SK-N-SH (cell line): ENCODE measurements at regions not wholly inside any gene's neighbourhood (a gene's known extent, or its start where the extent isn't known, plus 50 kb on each side); places are given as distances from the start of the nearest gene placed in this dataset.

Experiments used
- CTCF ChIA-PET: fragments of 300-600, 350-600 bp; formaldehyde crosslinking; extraction: SDS; loops from one replicate; lab custom pipeline; 2021; lab: Yijun Ruan, JAX
- POLR2A ChIA-PET: fragments of 350-600 bp; sonication (Branson Sonifier 250); formaldehyde crosslinking; extraction: SDS; loops from one replicate; lab custom pipeline; 2020; ENCODE audit warnings: antibody characterized with exemption, inconsistent platforms; lab: Yijun Ruan, JAX
- DNase-seq: peaks from one replicate; pipeline ENCODE4 v3.0.0; 2012
- H2AFZ ChIP-seq: fragments of 200-600 bp; sonication (generic); 2 replicates; pipeline ENCODE4 v1.8.1; 2016; ENCODE audit warnings: antibody characterized with exemption, mild to moderate bottlenecking, low read depth
- H3F3A ChIP-seq: fragments of 200-600 bp; sonication (generic); replicated peaks from 2 replicates; pipeline ENCODE3; 2016; ENCODE audit warnings: antibody characterized with exemption, mild to moderate bottlenecking; ENCODE audit not compliant: insufficient read depth
- H3K27ac ChIP-seq, 2 experiments: fragments of 200-500 bp in 1 of 2; fragments of 200-600 bp in 1 of 2; sonication (Bioruptor generic) in 1 of 2; sonication (generic), shearing (Covaris generic) in 1 of 2; 2 replicates each; pipeline versions ENCODE4 v1.5.1 to v1.6.1; 2014 to 2016; ENCODE audit warnings: low read depth in 2 of 2, inconsistent platforms in 1 of 2, low read length in 1 of 2, mild to moderate bottlenecking in 1 of 2, mixed read lengths in 1 of 2
- H3K27me3 ChIP-seq: fragments of 200-600 bp; sonication (generic), shearing (Covaris generic); 2 replicates; pipeline ENCODE4 v1.6.1; 2016; ENCODE audit warnings: mixed run types; ENCODE audit not compliant: insufficient read depth
- H3K36me3 ChIP-seq, 2 experiments: fragments of 200-500 bp in 1 of 2; fragments of 200-600 bp in 1 of 2; sonication (Bioruptor generic) in 1 of 2; sonication (generic) in 1 of 2; replicated peaks in 1 of 2; 2 replicates each; pipeline versions ENCODE3 to v1.5.1; 2014 to 2016; ENCODE audit warnings: low read length in 1 of 2, mild to moderate bottlenecking in 1 of 2; ENCODE audit not compliant: insufficient read depth in 2 of 2, control insufficient read depth in 1 of 2
- H3K4me1 ChIP-seq, 2 experiments: fragments of 200-500 bp in 1 of 2; fragments of 200-600 bp in 1 of 2; sonication (Bioruptor generic) in 1 of 2; sonication (generic), shearing (Covaris generic) in 1 of 2; 2 replicates each; pipeline versions ENCODE4 v1.5.1 to v1.6.1; 2014 to 2016; ENCODE audit warnings: low read depth in 1 of 2, low read length in 1 of 2, mixed run types in 1 of 2; ENCODE audit not compliant: insufficient read depth in 2 of 2, control insufficient read depth in 1 of 2
- H3K4me2 ChIP-seq: fragments of 200-600 bp; sonication (generic), shearing (Covaris generic); 2 replicates; pipeline ENCODE4 v1.6.1; 2017; ENCODE audit warnings: mixed run types
- H3K4me3 ChIP-seq, 2 experiments: fragments of 200-500 bp in 1 of 2; fragments of 200-600 bp in 1 of 2; sonication (Bioruptor generic) in 1 of 2; sonication (generic), shearing (Covaris generic) in 1 of 2; 2 replicates each; pipeline versions ENCODE4 v1.5.1 to v1.8.1; 2014 to 2016; ENCODE audit warnings: low read depth in 2 of 2, inconsistent platforms in 1 of 2, low read length in 1 of 2, mild to moderate bottlenecking in 1 of 2, mixed read lengths in 1 of 2, moderate library complexity in 1 of 2
- H3K79me2 ChIP-seq: fragments of 200-600 bp; sonication (generic); 2 replicates; pipeline ENCODE4 v1.8.1; 2017; ENCODE audit warnings: mild to moderate bottlenecking; ENCODE audit not compliant: insufficient read depth
- H3K9ac ChIP-seq: fragments of 200-600 bp; sonication (generic); 2 replicates; pipeline ENCODE4 v1.6.1; 2017; ENCODE audit warnings: mixed run types
- H3K9me2 ChIP-seq: fragments of 200-600 bp; sonication (generic); 2 replicates; pipeline ENCODE4 v1.6.1; 2017; ENCODE audit warnings: mixed run types
- H3K9me3 ChIP-seq: fragments of 200-600 bp; sonication (generic); 2 replicates; pipeline ENCODE4 v1.6.1; 2017; ENCODE audit warnings: mixed run types, mild to moderate bottlenecking, moderate library complexity
- H4K20me1 ChIP-seq: fragments of 200-600 bp; sonication (generic); 2 replicates; pipeline ENCODE4 v1.6.1; 2017; ENCODE audit warnings: mild to moderate bottlenecking, mixed run types; ENCODE audit not compliant: insufficient read depth
- CTCF ChIP-seq: fragments of 200-600 bp; sonication (generic); IDR thresholded peaks from 2 replicates; pipeline ENCODE4 v1.6.1; 2017; ENCODE audit warnings: antibody characterized with exemption, mild to moderate bottlenecking, moderate library complexity
- ELF1 ChIP-seq: IDR thresholded peaks from 2 replicates; pipeline ENCODE4 v1.4.0; 2012
- FOXJ3 ChIP-seq: sonication (generic); formaldehyde crosslinking; IDR thresholded peaks from 2 replicates; pipeline ENCODE4 v1.5.1; 2020; ENCODE audit warnings: mild to moderate bottlenecking, missing genetic modification reagents
- GATA2 ChIP-seq: sonication (generic); formaldehyde crosslinking; IDR thresholded peaks from 2 replicates; pipeline ENCODE4 v1.5.0; 2020; ENCODE audit warnings: mild to moderate bottlenecking, missing genetic modification reagents
- MEF2A ChIP-seq: IDR thresholded peaks from 2 replicates; pipeline ENCODE4 v1.4.0; 2012; ENCODE audit warnings: low read depth, borderline replicate concordance
- NFIC ChIP-seq: IDR thresholded peaks from 2 replicates; pipeline ENCODE4 v1.4.0; 2012; ENCODE audit warnings: borderline replicate concordance
- NRF1 ChIP-seq: IDR thresholded peaks from 2 replicates; pipeline ENCODE4 v1.6.1; 2012; ENCODE audit warnings: low read depth, mild to moderate bottlenecking, low read length
- REST ChIP-seq: IDR thresholded peaks from 2 replicates; pipeline ENCODE4 v1.6.1; 2012; ENCODE audit warnings: mild to moderate bottlenecking, low read depth, low read length, moderate library complexity
- RFX5 ChIP-seq: IDR thresholded peaks from 2 replicates; pipeline ENCODE4 v1.6.1; 2012; ENCODE audit warnings: mild to moderate bottlenecking, improper control_type of control experiment, low read length
- SIN3A ChIP-seq: IDR thresholded peaks from 2 replicates; pipeline ENCODE4 v1.6.1; 2012; ENCODE audit warnings: low read depth, mild to moderate bottlenecking, low read length, moderate library complexity, borderline replicate concordance
- TAF1 ChIP-seq: IDR thresholded peaks from 2 replicates; pipeline ENCODE4 v1.6.1; 2012; ENCODE audit warnings: low read depth, mild to moderate bottlenecking, low read length, moderate library complexity, borderline replicate concordance
- TCF12 ChIP-seq: IDR thresholded peaks from 2 replicates; pipeline ENCODE4 v1.4.0; 2012
- USF1 ChIP-seq: IDR thresholded peaks from 2 replicates; pipeline ENCODE4 v1.4.0; 2012; ENCODE audit warnings: low read depth, borderline replicate concordance
- USF2 ChIP-seq: fragments of 150-350 bp; IDR thresholded peaks from 2 replicates; pipeline ENCODE4 v1.6.1; 2017; ENCODE audit warnings: antibody characterized with exemption, low read length, low read depth, borderline replicate concordance
- YY1 ChIP-seq: IDR thresholded peaks from 2 replicates; pipeline ENCODE4 v1.4.0; 2012; ENCODE audit warnings: low read depth, mild to moderate bottlenecking
- ZBTB33 ChIP-seq: IDR thresholded peaks from 2 replicates; pipeline ENCODE4 v1.4.0; 2012; ENCODE audit warnings: low read depth, borderline replicate concordance
- WGBS: methylation state at CpG from one replicate; pipeline ENCODE4 v1.1.6; 2017; ENCODE audit warnings: low lambda C conversion rate; 5-methylcytosine and 5-hydroxymethylcytosine counted together

- Histone ChIP-seq H3F3A (no peaks in the 10 kb centered on the region), H3K27me3 (no peaks in the 10 kb centered on the region), H3K4me2 (no peak overlapping the region), H3K9ac (no peak overlapping the region), H3K27ac (no peak overlapping the region), H3K9me2 (no peaks in the 10 kb centered on the region), H3K4me3 (no peak overlapping the region), H2AFZ (no peak overlapping the region), H3K4me1 (peaks cover 0 to 1% of the 10 kb centered on the region in 2 experiments; a peak in 1 of 4 replicates), H3K9me3 (no peaks in the 10 kb centered on the region), H3K36me3 (no peaks in the 10 kb centered on the region), H3K79me2 (no peaks in the 10 kb centered on the region), H4K20me1 (no peaks in the 10 kb centered on the region)
- no peak for DNase-seq
- 19% methylated on average over 2 of the region's 2 CpGs for WGBS
- POLR2A ChIA-PET, result no interaction called here
- CTCF ChIA-PET, result no interaction called here
- TF ChIP-seq RFX5 (no peak), YY1 (no peak), CTCF (no peak), REST (no peak), FOXJ3 (CRISPR knock-in tag) (no peak), NRF1 (no peak), SIN3A (no peak), GATA2 (CRISPR knock-in tag) (no peak), ELF1 (no peak), USF1 (no peak), MEF2A (no peak), ZBTB33 (no peak), NFIC (no peak), TAF1 (no peak), TCF12 (no peak), USF2 (no peak)
- TF ChIP-seq, all 33 proteins: peak for 0
Measured at GRCh38 chr5:116732591-116732990, 158.0 kb upstream of the SEMA6A start.
